C4-2B (cell line): ENCODE measurements at regions not wholly inside any gene's neighbourhood (a gene's known extent, or its start where the extent isn't known, plus 50 kb on each side); places are given as distances from the start of the nearest gene placed in this dataset.

Source experiments
- CTCF ChIP-seq: fragments of 450-650 bp; conservative IDR thresholded peaks from 2 replicates; pipeline ENCODE4 v1.5.1; 2017; ENCODE audit warnings: mild to moderate bottlenecking
- ZFX ChIP-seq: fragments of 450-650 bp; IDR thresholded peaks from 2 replicates; pipeline ENCODE4 v1.6.1; 2017

GRCh38 chr6:84330325-84330724, 102.9 kb upstream of the CEP162 start:
- no peak for TF ChIP-seq CTCF
- TF ChIP-seq ZFX = no peak
